ENCODE measurements at regions not wholly inside any gene's neighbourhood (a gene's known extent, or its start where the extent isn't known, plus 50 kb on each side); places are given as distances from the start of the nearest gene placed in this dataset.
"Not testable (repeated sequence)": the region's sequence is repeated elsewhere in the genome, so short reads cannot be mapped to it uniquely, and the experiment has no call there.

DNA sequence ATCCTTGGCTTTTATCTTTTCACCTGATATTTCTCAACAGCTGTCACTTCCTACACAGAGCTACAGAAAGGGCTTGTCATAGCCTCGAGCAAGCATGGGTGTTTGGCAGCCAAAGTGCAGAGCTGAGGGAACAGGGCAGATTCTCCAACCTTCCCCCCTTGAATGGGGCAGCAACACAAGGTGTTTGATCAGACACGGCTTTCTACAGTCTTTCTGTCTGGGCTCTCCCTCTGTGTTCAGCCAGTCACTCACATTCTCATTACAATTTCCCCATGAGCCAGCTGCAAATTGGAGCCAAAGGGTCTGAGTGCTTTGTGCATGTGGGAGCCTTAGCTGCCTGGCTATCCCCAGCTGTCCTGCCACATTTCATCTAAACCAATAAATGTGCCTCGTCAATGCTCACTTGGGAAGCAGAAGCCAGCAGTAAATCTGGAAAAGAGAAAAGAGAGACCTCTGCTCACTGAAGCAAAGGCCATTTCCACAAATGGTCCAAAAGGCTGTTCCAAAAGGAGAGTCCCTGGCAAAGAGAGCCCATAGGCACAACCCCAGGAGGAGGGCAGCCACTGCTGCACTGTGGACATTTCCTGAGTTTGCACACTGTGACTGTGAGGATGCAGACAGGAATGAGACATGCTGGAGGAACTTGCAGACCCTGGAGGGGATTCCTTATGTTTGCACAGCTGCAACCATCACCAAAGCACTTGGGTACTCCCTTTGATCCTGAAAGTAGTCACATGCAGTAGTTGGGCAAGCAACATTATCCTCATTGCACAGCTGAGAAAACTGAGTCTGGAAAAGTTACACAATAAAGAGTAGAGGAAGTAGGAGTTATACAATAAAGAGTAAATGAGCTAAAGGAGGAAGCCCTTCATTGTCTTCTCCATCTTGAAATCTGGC lies 186.8 kb downstream of the FAM181B start:
- ATAC-seq (no peak), DNase-seq (no peak)
- intact Hi-C loops (cut with DNase I, micrococcal nuclease), result no loop called here

- ATAC-seq, result no peak
- intact Hi-C loops (cut with DNase I, micrococcal nuclease), result no loop called here
- DNase-seq, result no peak
Measured at GRCh38 chr11:82539669-82540068, 194.0 kb downstream of the FAM181B start.

GRCh38 chr11:82536706-82537105 lies 197.0 kb downstream of the FAM181B start:
- DNase-seq (no peak), ATAC-seq (no peak)
- intact Hi-C loops (cut with DNase I, micrococcal nuclease), result no loop called here

GRCh38 chr11:82533628-82534327 lies 199.9 kb downstream of the FAM181B start:
- DNase-seq, result no peak
- ATAC-seq, result no peak
- intact Hi-C loops (cut with DNase I, micrococcal nuclease), result no loop called here

DNA sequence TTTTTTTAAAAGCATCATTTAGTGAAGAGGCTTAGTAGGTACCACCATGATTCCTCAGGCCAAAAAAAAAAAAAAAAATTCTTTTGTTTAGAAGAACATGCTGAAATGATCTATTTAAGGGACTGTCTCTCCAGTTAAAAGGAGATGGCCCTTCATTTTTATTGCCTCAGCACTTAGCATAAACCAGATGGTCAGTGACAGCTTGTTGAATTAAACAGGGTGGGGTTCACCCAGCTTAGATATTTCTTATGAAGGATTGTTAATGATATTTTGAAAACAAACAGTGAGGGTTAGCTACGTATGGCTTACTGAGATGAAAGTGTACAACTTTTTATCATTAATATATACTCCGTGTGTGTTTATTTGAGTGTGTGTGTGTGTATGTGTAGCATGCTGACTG lies 203.7 kb downstream of the FAM181B start:
- DNase-seq (no peak), ATAC-seq (peak; percentile 72)

DNA sequence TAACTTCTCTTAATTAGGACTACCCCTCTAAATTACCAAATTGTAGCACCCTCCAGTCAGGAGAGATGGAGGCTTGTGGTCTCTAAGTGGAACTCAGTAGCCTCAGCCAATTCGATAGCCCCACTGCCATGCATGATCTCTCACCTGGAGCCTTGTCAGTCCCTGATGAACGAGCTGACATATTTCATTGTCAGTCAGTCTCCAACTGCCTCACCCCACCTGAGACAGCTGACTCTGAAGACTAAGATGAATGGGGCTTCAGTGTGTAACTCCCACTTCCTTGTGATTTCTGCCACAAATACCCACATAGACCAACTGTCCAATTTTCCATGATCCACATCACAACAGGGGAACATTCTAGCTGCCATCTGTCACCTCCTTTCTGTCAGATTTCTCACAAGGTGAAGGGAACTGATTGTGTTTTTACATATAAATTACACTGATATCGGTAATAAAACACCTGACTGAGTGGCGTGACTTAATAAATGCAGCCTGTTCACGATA lies 206.5 kb downstream of the FAM181B start:
- no peak for ATAC-seq

More for the DNA sequence above, 203.7 kb downstream of the FAM181B start:
- intact Hi-C loops (cut with DNase I, micrococcal nuclease), result no loop called here

DNA sequence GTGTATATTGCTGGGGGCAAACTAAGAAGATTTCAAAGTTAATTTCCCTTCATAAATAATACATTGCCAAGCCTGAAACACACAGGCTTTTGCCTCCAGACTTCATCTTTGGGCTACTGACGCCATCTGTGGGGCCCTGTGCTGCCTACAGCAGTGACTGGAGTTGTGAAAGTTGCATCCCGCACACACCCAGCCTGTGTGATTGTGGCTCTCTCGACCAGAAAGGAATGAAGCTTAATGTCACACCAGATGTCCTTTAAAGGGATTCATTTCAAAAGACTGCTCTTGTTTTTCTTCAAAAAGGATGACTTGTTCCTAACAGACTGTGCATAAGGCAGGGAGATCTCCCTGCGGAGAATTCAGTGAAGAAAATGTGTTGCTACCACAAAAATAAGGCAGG lies 210.5 kb downstream of the FAM181B start:
- intact Hi-C loops (cut with DNase I, micrococcal nuclease), result no loop called here
- ATAC-seq (no peak), DNase-seq (no peak)

More for the DNA sequence above, 206.5 kb downstream of the FAM181B start:
- intact Hi-C loops (cut with DNase I, micrococcal nuclease), result no loop called here
- DNase-seq, result no peak

- peak in 1 of 2 donors; percentile 26 for DNase-seq
- intact Hi-C loops (cut with DNase I, micrococcal nuclease), result no loop called here
- no peak for ATAC-seq
Measured at GRCh38 chr11:82521427-82521826, 212.2 kb downstream of the FAM181B start.

DNA sequence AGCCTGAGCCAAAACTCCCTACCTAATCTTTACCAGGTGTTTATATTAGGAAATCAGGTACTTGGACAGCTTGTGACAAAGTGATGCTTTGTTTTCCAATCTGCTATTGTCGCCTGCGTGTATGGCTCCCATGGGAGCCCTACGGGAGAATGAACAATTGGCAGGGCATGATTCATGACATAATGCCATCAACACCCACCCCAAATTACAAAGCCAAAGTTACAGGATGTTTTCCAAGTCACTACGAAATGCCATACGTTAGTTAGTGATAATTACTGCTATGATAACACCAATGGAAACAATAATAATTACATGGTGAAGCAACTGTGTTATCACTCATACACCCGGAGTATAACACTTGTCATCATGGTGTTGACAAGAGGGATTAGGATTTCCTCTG lies 226.4 kb downstream of the FAM181B start:
- no peak for DNase-seq
- no peak for ATAC-seq
- intact Hi-C loops (cut with DNase I, micrococcal nuclease), result no loop called here

GRCh38 chr11:82505379-82505778 lies 228.3 kb downstream of the FAM181B start:
- ATAC-seq (no peak), DNase-seq (no peak)
- intact Hi-C loops (cut with DNase I, micrococcal nuclease), result no loop called here

DNA sequence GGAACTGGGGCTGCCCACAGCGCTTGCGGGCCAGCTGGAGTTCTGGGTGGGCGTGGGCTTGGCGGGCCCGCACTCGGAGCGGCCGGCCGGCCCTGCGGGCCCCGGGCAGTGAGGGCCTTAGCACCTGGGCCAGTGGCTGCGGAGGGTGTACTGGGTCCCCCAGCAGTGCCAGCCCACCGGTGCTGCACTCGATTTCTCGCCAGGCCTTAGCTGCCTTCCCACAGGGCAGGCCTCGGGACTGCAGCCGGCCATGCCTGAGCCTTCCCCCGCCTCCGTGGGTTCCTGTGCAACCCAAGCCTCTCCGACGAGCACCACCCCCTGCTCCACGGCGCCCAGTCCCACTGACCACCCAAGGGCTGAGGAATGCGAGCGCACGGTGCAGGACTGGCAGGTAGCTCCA lies 232.5 kb downstream of the FAM181B start:
- intact Hi-C loops (cut with DNase I, micrococcal nuclease); ATAC-seq; DNase-seq: not testable (repeated sequence)

- DNase-seq, result no peak
- peak; percentile 34 for ATAC-seq
- intact Hi-C loops (cut with DNase I, micrococcal nuclease), result no loop called here
Measured at GRCh38 chr11:82494988-82495432, 238.7 kb downstream of the FAM181B start.

- intact Hi-C loops (cut with DNase I, micrococcal nuclease), result no loop called here
- no peak for ATAC-seq
- no peak for DNase-seq
Measured at GRCh38 chr11:82474876-82475275, 258.8 kb downstream of the FAM181B start.

- intact Hi-C loops (cut with DNase I, micrococcal nuclease), result no loop called here
- DNase-seq (no peak), ATAC-seq (no peak)
Measured at GRCh38 chr11:82465481-82465880, 268.2 kb downstream of the FAM181B start.

- no peak for DNase-seq
- no peak for ATAC-seq
- intact Hi-C loops (cut with DNase I, micrococcal nuclease), result no loop called here
Measured at GRCh38 chr11:82462608-82463242, 270.9 kb downstream of the FAM181B start.

DNA sequence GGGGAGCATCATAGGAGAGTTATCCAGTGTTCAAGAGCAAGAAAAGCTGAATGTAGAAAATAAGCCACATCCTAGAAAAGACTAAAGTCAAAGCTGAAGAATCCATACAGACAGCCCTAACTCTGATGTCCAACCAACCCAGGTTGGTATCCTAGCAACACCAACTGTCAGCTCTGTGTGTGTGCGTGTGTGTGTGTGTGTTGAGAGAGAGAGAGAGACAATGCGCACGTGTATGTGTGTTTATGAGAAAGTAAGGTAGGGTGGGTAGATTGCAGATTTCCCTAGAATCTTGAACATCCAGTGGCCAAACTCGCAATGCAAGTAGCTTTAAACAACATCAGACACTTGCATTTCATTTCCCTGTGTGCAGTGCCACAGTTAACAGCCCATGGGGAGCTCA lies 274.9 kb downstream of the FAM181B start:
- DNase-seq, result no peak
- no peak for ATAC-seq

GRCh38 chr11:82458147-82458546 lies 275.5 kb downstream of the FAM181B start:
- intact Hi-C loops (cut with DNase I, micrococcal nuclease), result no loop called here
- DNase-seq, result no peak
- no peak for ATAC-seq

More for the DNA sequence above, 274.9 kb downstream of the FAM181B start:
- intact Hi-C loops (cut with DNase I, micrococcal nuclease), result no loop called here

DNA sequence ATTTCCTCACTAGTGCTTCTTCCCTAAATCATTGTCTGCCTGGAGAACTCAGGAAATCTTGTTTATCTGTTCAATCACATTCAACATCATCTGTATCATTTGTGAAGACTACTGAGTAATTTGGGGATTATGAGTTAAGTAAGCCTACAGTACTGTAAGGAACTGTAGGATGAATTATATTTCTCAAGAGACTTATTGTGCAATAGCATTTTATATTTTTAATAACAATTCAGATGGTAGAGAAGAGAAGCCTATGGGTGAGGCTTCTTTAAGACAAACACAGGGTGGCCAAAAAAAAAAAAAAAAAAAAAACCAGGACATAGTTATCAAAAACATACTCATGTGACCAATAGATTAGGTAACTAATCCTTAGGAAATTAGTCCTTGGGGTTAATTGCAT lies 282.7 kb downstream of the FAM181B start:
- DNase-seq, result no peak
- intact Hi-C loops (cut with DNase I, micrococcal nuclease), result no loop called here
- no peak for ATAC-seq

GRCh38 chr11:82406611-82407010 lies 327.1 kb downstream of the FAM181B start:
- no peak for ATAC-seq
- intact Hi-C loops (cut with DNase I, micrococcal nuclease), result no loop called here
- DNase-seq, result no peak
